ENCODE measurements at regions not wholly inside any gene's neighbourhood (a gene's known extent, or its start where the extent isn't known, plus 50 kb on each side); places are given as distances from the start of the nearest gene placed in this dataset.

DNA sequence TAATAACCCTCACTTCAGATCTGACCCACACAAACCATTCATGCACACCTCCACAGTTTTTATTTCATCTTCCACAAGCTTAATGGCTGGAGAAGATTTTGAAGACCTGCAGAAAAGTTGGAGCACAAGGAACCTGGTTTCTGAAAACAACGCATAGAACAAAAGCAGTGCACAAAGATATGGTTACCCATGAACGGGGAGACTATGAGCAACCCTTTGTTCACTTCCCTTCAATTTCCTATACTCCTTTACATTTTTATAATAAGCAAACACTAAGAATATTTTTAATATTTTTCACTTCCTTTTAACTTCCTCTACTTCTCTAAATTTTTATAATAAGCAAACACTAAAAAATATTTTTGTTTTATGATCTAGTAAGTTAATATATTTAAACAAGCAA is 103.5 kb upstream of the UBE2E2 start:
- Mint-ChIP-seq H3K4me3 (no peak overlapping the region), H3K9me3 (no peaks in the 10 kb centered on the region), H3K4me1 (peaks cover 8 to 15% of the 10 kb centered on the region in 2 experiments), H3K36me3 (ENCODE audit: insufficient read depth in 1 of 3, low read depth in 3 of 3) (no peaks in the 10 kb centered on the region), H3K27me3 (ENCODE audit: low read depth) (no peaks in the 10 kb centered on the region), H3K27ac (peak overlapping the region in 1 of 3 experiments; percentile 34; a peak in 1 of 7 replicates)
- Histone ChIP-seq H3K9ac (ENCODE audit: extremely low read depth, insufficient read length, low read length) (no peak overlapping the region), H3K79me1 (ENCODE audit: insufficient read depth, low read depth, low read length, poor library complexity, severe bottlenecking) (no peaks in the 10 kb centered on the region), H3K4me2 (ENCODE audit: insufficient read depth, insufficient read length, low read length) (no peak overlapping the region), H2BK20ac (ENCODE audit: low read depth, low read length, poor library complexity, severe bottlenecking) (no peak overlapping the region), H3K79me2 (ENCODE audit: insufficient read depth, low read length) (no peaks in the 10 kb centered on the region), H3K27ac (ENCODE audit: insufficient read length, low read depth, low read length) (no peak overlapping the region), H3K9me3 (ENCODE audit: control insufficient read depth, low read depth, low read length) (no peaks in the 10 kb centered on the region), H2AK5ac (ENCODE audit: insufficient read length, low read length) (no peak overlapping the region), H3K23ac (ENCODE audit: insufficient read length, low read depth, low read length) (no peak overlapping the region), H3K4ac (ENCODE audit: low read depth, low read length) (no peak overlapping the region), H2BK120ac (ENCODE audit: low read depth, low read length, poor library complexity, severe bottlenecking) (no peak overlapping the region), H2BK12ac (ENCODE audit: insufficient read length, low read depth, low read length) (no peak overlapping the region), H3K27me3 (ENCODE audit: insufficient read depth, low read length) (no peaks in the 10 kb centered on the region), H4K91ac (ENCODE audit: insufficient read length, low read depth, low read length) (no peak overlapping the region), H3K18ac (ENCODE audit: insufficient read length, low read depth, low read length) (no peak overlapping the region), H2AFZ (ENCODE audit: low read length) (no peak overlapping the region), H3T11ph (ENCODE audit: low read length) (no peak overlapping the region), H3K14ac (ENCODE audit: insufficient read depth, low read length) (no peak overlapping the region), H2BK5ac (ENCODE audit: insufficient read length, low read length) (no peak overlapping the region), H2BK15ac (ENCODE audit: low read depth, low read length) (no peak overlapping the region), H3K23me2 (ENCODE audit: insufficient read length, low read depth, low read length, poor library complexity, severe bottlenecking) (no peaks in the 10 kb centered on the region), H3K4me1 (ENCODE audit: insufficient read depth, low read length) (0 out of 2 replicates have a peak, but pooled peaks cover 4% of the 10 kb centered on the region), H4K5ac (ENCODE audit: insufficient read length, low read depth, low read length) (no peak overlapping the region), H4K8ac (replicated peaks; ENCODE audit: insufficient read length, low read depth, low read length) (no peak overlapping the region), H4K20me1 (ENCODE audit: control insufficient read depth, insufficient read depth, insufficient read length) (no peaks in the 10 kb centered on the region), H3K56ac (ENCODE audit: insufficient read length, low read depth, low read length) (no peak overlapping the region)
- DNase-seq, result no peak
- WGBS (ENCODE audit: extremely low coverage, insufficient read length, low lambda C conversion rate), result no CpG with 5 or more reads among the region's 2 CpGs
- TF ChIP-seq, protein P1, sequence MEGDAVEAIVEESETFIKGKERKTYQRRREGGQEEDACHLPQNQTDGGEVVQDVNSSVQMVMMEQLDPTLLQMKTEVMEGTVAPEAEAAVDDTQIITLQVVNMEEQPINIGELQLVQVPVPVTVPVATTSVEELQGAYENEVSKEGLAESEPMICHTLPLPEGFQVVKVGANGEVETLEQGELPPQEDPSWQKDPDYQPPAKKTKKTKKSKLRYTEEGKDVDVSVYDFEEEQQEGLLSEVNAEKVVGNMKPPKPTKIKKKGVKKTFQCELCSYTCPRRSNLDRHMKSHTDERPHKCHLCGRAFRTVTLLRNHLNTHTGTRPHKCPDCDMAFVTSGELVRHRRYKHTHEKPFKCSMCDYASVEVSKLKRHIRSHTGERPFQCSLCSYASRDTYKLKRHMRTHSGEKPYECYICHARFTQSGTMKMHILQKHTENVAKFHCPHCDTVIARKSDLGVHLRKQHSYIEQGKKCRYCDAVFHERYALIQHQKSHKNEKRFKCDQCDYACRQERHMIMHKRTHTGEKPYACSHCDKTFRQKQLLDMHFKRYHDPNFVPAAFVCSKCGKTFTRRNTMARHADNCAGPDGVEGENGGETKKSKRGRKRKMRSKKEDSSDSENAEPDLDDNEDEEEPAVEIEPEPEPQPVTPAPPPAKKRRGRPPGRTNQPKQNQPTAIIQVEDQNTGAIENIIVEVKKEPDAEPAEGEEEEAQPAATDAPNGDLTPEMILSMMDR (conservative IDR thresholded peaks at IDR 0.05), result no peak
